ENCODE measurements at regions not wholly inside any gene's neighbourhood (a gene's known extent, or its start where the extent isn't known, plus 50 kb on each side); places are given as distances from the start of the nearest gene placed in this dataset.

GRCh38 chr10:109359316-109359715, 564.0 kb downstream of the XPNPEP1 start:
- H3K27me3 ChIP-seq (ENCODE audit: control insufficient read depth, insufficient read depth, low read length), result no peaks in the 10 kb centered on the region
- no peaks in the 10 kb centered on the region for H3K36me3 ChIP-seq (ENCODE audit: control insufficient read depth, insufficient read depth, low read length)
- TF ChIP-seq TCF7L2 (IDR thresholded peaks at IDR 0.05; ENCODE audit: low read depth, low read length) (no peak), SIN3A (IDR thresholded peaks at IDR 0.05; ENCODE audit: borderline replicate concordance, insufficient read depth, low read depth, low read length) (no peak), POLR2AphosphoS5 (IDR thresholded peaks at IDR 0.05; ENCODE audit: low read depth, low read length) (no peak), REST (IDR thresholded peaks at IDR 0.05; ENCODE audit: insufficient read depth in 1 of 2, low read depth in 2 of 2, low read length in 1 of 2) (no peak)
- TF ChIP-seq, protein P1, sequence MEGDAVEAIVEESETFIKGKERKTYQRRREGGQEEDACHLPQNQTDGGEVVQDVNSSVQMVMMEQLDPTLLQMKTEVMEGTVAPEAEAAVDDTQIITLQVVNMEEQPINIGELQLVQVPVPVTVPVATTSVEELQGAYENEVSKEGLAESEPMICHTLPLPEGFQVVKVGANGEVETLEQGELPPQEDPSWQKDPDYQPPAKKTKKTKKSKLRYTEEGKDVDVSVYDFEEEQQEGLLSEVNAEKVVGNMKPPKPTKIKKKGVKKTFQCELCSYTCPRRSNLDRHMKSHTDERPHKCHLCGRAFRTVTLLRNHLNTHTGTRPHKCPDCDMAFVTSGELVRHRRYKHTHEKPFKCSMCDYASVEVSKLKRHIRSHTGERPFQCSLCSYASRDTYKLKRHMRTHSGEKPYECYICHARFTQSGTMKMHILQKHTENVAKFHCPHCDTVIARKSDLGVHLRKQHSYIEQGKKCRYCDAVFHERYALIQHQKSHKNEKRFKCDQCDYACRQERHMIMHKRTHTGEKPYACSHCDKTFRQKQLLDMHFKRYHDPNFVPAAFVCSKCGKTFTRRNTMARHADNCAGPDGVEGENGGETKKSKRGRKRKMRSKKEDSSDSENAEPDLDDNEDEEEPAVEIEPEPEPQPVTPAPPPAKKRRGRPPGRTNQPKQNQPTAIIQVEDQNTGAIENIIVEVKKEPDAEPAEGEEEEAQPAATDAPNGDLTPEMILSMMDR (IDR thresholded peaks at IDR 0.05), result no peak
- no peaks in the 10 kb centered on the region; the same call in 1 of the 2 replicates for H3K9me3 ChIP-seq (ENCODE audit: control insufficient read depth, insufficient read depth, low read depth, low read length)
- ATAC-seq (no peak), DNase-seq (ENCODE audit: low read depth, low spot score) (no peak)
- intact Hi-C loops (cut with micrococcal nuclease; ENCODE audit: unreplicated experiment), result no loop called here
- ChIA-PET POLR2A (interaction anchor here (0.6 kb wide), 1 partner anchor 12 kb away, joined by 5 read pairs; no protein-coding TSS in a partner anchor), CTCF (no interaction called here)
- no TSS peak for BruUV-seq (replicated peaks)
- no peaks in the 10 kb centered on the region for H3K4me1 ChIP-seq (ENCODE audit: control insufficient read depth, insufficient read depth, low read length)
- in situ Hi-C loops (cut with HindIII; ENCODE audit: low pct_unique_long_range_greater_than_20kb, low sequenced_read_pairs), result no loop called here
- no peak overlapping the region for H3K4me3 ChIP-seq (ENCODE audit: low read depth in 2 of 2, low read length in 2 of 2)
- no peak overlapping the region for H3K27ac ChIP-seq (ENCODE audit: low read length)

DNA sequence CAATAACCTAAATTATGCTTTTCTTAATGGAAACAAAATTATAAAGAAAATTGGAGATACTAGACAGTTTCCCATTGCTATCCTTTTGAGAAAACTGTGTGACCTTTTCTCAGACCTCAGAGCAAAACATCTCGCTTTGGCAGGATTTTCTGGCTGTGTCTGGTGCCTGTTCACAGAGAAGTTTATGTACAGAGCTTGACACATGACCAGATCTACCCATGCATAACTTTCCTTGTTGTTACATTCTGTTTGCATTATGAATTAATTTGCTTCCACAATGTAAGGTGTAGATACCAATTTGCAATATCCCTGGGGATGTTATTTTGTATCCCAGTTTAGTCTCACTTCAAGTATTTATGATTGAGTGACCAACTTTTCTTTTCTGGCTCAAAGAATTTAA, 565.0 kb downstream of the XPNPEP1 start:
- ChIA-PET CTCF (no interaction called here), POLR2A (no interaction called here)
- intact Hi-C loops (cut with micrococcal nuclease; ENCODE audit: unreplicated experiment), result no loop called here

More for the DNA sequence above, 565.0 kb downstream of the XPNPEP1 start:
- H3K36me3 ChIP-seq (ENCODE audit: control insufficient read depth, insufficient read depth, low read length), result no peaks in the 10 kb centered on the region
- TF ChIP-seq, protein P1 (IDR thresholded peaks at IDR 0.05), result no peak
- H3K4me3 ChIP-seq (ENCODE audit: low read depth in 2 of 2, low read length in 2 of 2), result no peak overlapping the region
- DNase-seq (ENCODE audit: low read depth, low spot score) (no peak), ATAC-seq (no peak)
- H3K27me3 ChIP-seq (ENCODE audit: control insufficient read depth, insufficient read depth, low read length), result no peaks in the 10 kb centered on the region
- in situ Hi-C loops (cut with HindIII; ENCODE audit: low pct_unique_long_range_greater_than_20kb, low sequenced_read_pairs), result no loop called here
- no peaks in the 10 kb centered on the region for H3K4me1 ChIP-seq (ENCODE audit: control insufficient read depth, insufficient read depth, low read length)
- H3K9me3 ChIP-seq (ENCODE audit: control insufficient read depth, insufficient read depth, low read depth, low read length), result no peaks in the 10 kb centered on the region
- no TSS peak for BruUV-seq (replicated peaks)
- no peak overlapping the region for H3K27ac ChIP-seq (ENCODE audit: low read length)

All from Panc1 (cell line).